Gastroesophageal sphincter (tissue), 3 donors: ENCODE measurements at regions not wholly inside any gene's neighbourhood (a gene's known extent, or its start where the extent isn't known, plus 50 kb on each side); places are given as distances from the start of the nearest gene placed in this dataset.

Experiments
- EP300 ChIP-seq: sonication (generic); formaldehyde crosslinking; IDR thresholded peaks from one replicate; pipeline ENCODE4 v1.6.1; 2017; ENCODE audit warnings: antibody characterized with exemption, mild to moderate bottlenecking
- POLR2AphosphoS5 ChIP-seq: sonication (generic); formaldehyde crosslinking; IDR thresholded peaks from one replicate; pipeline ENCODE4 v1.6.1; 2017; ENCODE audit warnings: antibody characterized with exemption
- TF ChIP-seq, protein P1 (sequence below), 4 experiments: fragments of 200-600 bp in 2 of 4; fragments of 450-650 bp in 2 of 4; sonication (generic) in 1 of 4; IDR thresholded peaks; one replicate each; pipeline ENCODE4 v1.5.1; 2017 to 2019; ENCODE audit warnings: antibody characterized with exemption in 4 of 4, mild to moderate bottlenecking in 2 of 4, moderate library complexity in 2 of 4

DNA sequence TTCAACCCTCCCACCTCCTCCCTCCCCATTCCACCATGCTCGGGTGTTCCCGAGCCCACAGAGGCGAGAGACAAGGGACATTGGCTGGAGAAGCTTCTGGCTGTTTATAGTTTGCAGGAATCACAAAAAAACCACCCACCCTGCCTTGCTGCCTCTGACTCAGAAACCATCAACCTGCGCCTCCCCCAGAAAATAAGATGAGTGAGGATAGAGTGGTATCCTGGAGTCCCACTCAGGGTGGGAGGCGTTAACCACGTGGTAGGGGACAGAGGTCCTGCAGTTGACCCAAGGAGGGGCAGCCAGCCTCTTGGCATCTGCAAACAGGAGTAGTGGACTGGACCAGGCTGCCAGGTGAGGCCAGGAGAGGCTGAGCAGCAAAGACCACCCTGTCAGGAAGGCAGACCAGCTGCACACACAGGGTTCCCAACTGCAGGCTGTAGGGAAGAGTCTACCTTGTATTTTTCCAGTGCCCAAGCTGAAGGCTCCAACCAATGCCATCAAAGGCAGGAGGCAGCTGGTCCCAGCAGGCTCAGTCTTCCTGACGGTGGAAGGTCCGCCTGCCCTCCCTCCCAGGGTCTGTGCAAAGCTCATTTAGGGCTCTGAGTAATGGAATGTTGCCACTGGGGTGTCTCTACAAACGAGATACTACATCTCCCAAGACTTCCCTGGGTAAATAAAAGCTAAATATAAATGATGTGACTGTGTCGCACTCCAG is 201.5 kb upstream of the TNRC6C start:
- TF ChIP-seq, protein P1, sequence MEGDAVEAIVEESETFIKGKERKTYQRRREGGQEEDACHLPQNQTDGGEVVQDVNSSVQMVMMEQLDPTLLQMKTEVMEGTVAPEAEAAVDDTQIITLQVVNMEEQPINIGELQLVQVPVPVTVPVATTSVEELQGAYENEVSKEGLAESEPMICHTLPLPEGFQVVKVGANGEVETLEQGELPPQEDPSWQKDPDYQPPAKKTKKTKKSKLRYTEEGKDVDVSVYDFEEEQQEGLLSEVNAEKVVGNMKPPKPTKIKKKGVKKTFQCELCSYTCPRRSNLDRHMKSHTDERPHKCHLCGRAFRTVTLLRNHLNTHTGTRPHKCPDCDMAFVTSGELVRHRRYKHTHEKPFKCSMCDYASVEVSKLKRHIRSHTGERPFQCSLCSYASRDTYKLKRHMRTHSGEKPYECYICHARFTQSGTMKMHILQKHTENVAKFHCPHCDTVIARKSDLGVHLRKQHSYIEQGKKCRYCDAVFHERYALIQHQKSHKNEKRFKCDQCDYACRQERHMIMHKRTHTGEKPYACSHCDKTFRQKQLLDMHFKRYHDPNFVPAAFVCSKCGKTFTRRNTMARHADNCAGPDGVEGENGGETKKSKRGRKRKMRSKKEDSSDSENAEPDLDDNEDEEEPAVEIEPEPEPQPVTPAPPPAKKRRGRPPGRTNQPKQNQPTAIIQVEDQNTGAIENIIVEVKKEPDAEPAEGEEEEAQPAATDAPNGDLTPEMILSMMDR (IDR thresholded peaks at IDR 0.05) = no peak
- TF ChIP-seq EP300 (no peak), POLR2AphosphoS5 (no peak)
